Adrenal gland (tissue), 5 donors: ENCODE measurements at regions not wholly inside any gene's neighbourhood (a gene's known extent, or its start where the extent isn't known, plus 50 kb on each side); places are given as distances from the start of the nearest gene placed in this dataset.

Experiments used
- CTCF ChIP-seq, 6 experiments: fragments of 450-650 bp in 4 of 6; fragments of 200-600 bp in 2 of 6; sonication (generic) in 1 of 6; IDR thresholded peaks; 1 replicate in 5 of 6; 2 replicates in 1 of 6; pipeline versions ENCODE4 v1.5.1 to v1.8.0; 2016 to 2021; ENCODE audit warnings: antibody characterized with exemption in 6 of 6, mild to moderate bottlenecking in 2 of 6, moderate library complexity in 1 of 6
- POLR2A ChIP-seq, 2 donors: fragments of 450-650 bp; IDR thresholded peaks; one replicate each; pipeline ENCODE4 v1.6.1; 2017; ENCODE audit warnings: antibody characterized with exemption in 2 of 2, mild to moderate bottlenecking in 2 of 2, moderate library complexity in 1 of 2
- donor health status: DM: no; HTN: no; CAD: no.

DNA sequence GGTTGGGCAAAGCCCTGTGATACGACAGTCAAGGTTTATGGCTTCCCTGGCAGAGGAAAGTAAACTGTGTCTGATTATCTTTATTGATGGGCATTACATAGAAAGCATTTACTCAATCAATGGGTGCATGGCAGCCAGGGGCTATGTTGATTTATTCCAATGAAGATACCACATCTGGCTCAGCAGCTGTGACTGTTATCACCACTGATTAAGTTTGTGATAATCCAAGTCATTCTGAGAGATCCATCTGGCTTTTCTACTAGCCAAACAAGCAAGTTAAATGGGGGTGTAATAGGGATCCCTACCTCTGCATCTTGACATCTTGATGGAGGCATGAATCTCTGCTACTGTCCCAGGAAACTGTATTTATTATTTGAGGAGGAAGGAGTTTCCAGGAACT is 86.7 kb downstream of the KLF6 start:
- TF ChIP-seq POLR2A (IDR thresholded peaks at IDR 0.05) (no peak), CTCF (IDR thresholded peaks at IDR 0.05) (no peak)
